Breast epithelium (tissue), 3 donors: ENCODE measurements at regions not wholly inside any gene's neighbourhood (a gene's known extent, or its start where the extent isn't known, plus 50 kb on each side); places are given as distances from the start of the nearest gene placed in this dataset.

ENCODE experiments used
- POLR2AphosphoS5 ChIP-seq, 3 donors: sonication (generic); formaldehyde crosslinking; IDR thresholded peaks; one replicate each; pipeline ENCODE4 v1.6.1; 2017; ENCODE audit warnings: antibody characterized with exemption in 3 of 3
- TF ChIP-seq, protein P1 (sequence below), 3 donors: fragments of 450-650 bp; IDR thresholded peaks; one replicate each; pipeline ENCODE4 v1.5.1; 2016 to 2017; ENCODE audit warnings: antibody characterized with exemption in 3 of 3, mild to moderate bottlenecking in 3 of 3, moderate library complexity in 3 of 3

DNA sequence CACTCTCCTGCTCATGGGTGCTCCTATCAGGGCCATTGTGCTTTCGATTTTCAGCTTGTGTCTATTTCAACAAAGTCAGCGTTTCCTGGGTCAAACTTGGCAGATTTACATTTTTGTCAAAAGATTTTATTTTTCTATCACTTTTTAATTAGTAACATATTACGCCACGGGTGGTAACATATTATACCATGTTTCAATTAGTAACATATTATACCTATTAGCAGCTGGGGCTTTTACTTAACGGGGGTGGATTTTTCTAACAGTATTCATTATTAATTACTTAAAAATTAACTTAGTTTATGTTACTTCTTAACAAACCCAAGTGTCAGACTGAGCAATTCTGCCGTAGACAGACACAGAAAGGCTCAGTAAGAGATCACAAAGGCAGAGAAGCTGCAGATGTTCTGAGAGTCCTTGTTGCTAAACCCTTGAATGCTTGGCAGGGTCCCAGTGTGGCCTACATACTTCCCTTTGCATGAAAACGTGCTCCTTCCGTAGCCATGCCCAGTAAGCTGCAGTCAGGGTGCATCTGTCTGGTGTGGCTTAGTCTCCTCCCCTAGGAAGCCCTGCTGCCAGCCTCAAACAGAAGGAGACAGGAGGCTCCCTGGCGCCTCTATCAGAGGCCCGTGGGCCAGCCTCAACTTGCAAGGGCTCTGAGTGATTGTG is 263.1 kb upstream of the CXCL12 start:
- TF ChIP-seq, protein P1, sequence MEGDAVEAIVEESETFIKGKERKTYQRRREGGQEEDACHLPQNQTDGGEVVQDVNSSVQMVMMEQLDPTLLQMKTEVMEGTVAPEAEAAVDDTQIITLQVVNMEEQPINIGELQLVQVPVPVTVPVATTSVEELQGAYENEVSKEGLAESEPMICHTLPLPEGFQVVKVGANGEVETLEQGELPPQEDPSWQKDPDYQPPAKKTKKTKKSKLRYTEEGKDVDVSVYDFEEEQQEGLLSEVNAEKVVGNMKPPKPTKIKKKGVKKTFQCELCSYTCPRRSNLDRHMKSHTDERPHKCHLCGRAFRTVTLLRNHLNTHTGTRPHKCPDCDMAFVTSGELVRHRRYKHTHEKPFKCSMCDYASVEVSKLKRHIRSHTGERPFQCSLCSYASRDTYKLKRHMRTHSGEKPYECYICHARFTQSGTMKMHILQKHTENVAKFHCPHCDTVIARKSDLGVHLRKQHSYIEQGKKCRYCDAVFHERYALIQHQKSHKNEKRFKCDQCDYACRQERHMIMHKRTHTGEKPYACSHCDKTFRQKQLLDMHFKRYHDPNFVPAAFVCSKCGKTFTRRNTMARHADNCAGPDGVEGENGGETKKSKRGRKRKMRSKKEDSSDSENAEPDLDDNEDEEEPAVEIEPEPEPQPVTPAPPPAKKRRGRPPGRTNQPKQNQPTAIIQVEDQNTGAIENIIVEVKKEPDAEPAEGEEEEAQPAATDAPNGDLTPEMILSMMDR (IDR thresholded peaks at IDR 0.05): no peak
- TF ChIP-seq POLR2AphosphoS5 (IDR thresholded peaks at IDR 0.05): no peak
